ENCODE measurements at regions not wholly inside any gene's neighbourhood (a gene's known extent, or its start where the extent isn't known, plus 50 kb on each side); places are given as distances from the start of the nearest gene placed in this dataset.

DNA sequence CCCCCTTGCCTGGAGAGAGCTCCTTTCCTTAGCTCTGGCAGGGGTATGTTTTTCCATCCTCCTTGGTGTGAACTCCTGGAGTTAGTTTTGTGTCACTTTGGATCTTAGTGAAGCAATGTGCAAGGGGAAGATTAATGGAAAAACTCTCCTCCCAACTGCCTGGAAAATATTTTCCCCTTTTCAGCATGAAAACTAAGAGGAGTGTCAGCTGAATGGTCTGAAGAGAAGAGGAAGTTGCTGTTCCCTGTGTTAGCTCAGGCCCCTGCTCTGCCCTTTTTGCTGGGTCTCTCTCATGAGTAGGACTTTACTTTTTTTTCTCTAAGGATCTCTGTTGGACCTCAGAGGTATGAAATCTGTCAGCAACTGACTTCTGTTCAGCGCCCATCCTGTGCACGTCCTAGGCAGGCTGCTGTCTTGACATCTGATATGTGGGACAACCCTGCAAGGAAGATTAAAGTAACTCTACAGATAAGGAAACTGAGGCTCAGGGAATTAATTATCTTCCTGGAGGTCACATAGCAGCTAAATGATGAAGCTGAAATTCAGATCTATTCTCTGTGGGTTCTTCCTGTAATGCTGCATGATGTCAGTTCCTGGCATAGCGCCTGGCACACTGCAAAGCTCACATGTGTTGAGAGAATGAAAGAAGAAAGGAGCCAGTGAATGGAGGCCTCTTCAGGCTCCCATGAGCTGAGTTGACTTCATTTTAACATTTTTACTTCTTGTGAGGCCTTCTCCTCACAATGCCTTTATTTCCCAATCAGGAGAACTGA, 109.7 kb upstream of the GALNT15 start:
- TF ChIP-seq CTCF (IDR thresholded peaks at IDR 0.05) (no peak), POLR2A (IDR thresholded peaks at IDR 0.05) (no peak)
